Stomach (tissue), 8 donors: ENCODE measurements at regions not wholly inside any gene's neighbourhood (a gene's known extent, or its start where the extent isn't known, plus 50 kb on each side); places are given as distances from the start of the nearest gene placed in this dataset.

Experiments used
- DNase-seq, 2 donors: peaks; one replicate each; pipeline versions ENCODE4 v3.0.0 to v3.0.0-alpha.2; 2013 to 2019
- H3K27ac ChIP-seq, 5 donors: fragments of 200-600 bp in 4 of 5; sonication (generic) in 4 of 5; one replicate each; pipeline ENCODE4 v1.5.1; 2013 to 2019; ENCODE audit warnings: mild to moderate bottlenecking in 1 of 5, moderate library complexity in 1 of 5
- H3K27me3 ChIP-seq, 3 donors: fragments of 200-600 bp; sonication (generic); one replicate each; pipeline ENCODE4 v1.5.1; 2017 to 2019; ENCODE audit warnings: mixed run types in 1 of 3
- H3K36me3 ChIP-seq, 4 donors: fragments of 200-600 bp; sonication (generic); 1 replicate in 3 of 4; 2 replicates in 1 of 4; pipeline ENCODE4 v1.5.1; 2016 to 2019
- H3K4me1 ChIP-seq, 4 donors: fragments of 200-600 bp; sonication (generic); one replicate each; pipeline ENCODE4 v1.5.1; 2016 to 2019
- H3K4me3 ChIP-seq, 4 donors: fragments of 200-600 bp; sonication (generic) in 3 of 4; one replicate each; pipeline ENCODE4 v1.5.1; 2016 to 2019; ENCODE audit warnings: mild to moderate bottlenecking in 1 of 4
- H3K9me3 ChIP-seq, 4 donors: fragments of 200-600 bp; sonication (generic); one replicate each; pipeline ENCODE4 v1.5.1; 2016 to 2019
- CTCF ChIP-seq, 7 experiments: fragments of 450-650 bp in 4 of 7; fragments of 200-600 bp in 3 of 7; sonication (generic) in 3 of 7; IDR thresholded peaks; one replicate each; pipeline ENCODE4 v1.5.1; 2016 to 2019; ENCODE audit warnings: antibody characterized with exemption in 7 of 7, control low read depth in 2 of 7, mild to moderate bottlenecking in 1 of 7
- EP300 ChIP-seq: sonication (generic); formaldehyde crosslinking; IDR thresholded peaks from one replicate; pipeline ENCODE4 v1.6.1; 2017; ENCODE audit warnings: antibody characterized with exemption
- POLR2A ChIP-seq, 4 donors: fragments of 450-650 bp; IDR thresholded peaks; one replicate each; pipeline ENCODE4 v1.6.1; 2016; ENCODE audit warnings: antibody characterized with exemption in 4 of 4, control low read depth in 2 of 4, mild to moderate bottlenecking in 1 of 4, moderate library complexity in 1 of 4
- POLR2AphosphoS5 ChIP-seq, 3 donors: sonication (generic); formaldehyde crosslinking; IDR thresholded peaks; one replicate each; pipeline ENCODE4 v1.6.1; 2016; ENCODE audit warnings: antibody characterized with exemption in 3 of 3
- WGBS, 5 donors: extraction: QIAGEN DNeasy Blood & Tissue Kit in 3 of 5; methylation state at CpG; one replicate each; pipeline versions ENCODE4 v1.1.5 to v1.1.7; 2013 to 2018; 5-methylcytosine and 5-hydroxymethylcytosine counted together
- intact Hi-C: fragments of 100-400 bp; cut with DNase I; formaldehyde crosslinking; loops from one replicate; pipeline ENCODE4 v1.15.1; 2023; ENCODE audit warnings: low total_unique reads
- donor health status: healthy with polysubstance abuse.
- donor health status: Bipolar disorder and iron deficiency.
- donor health status: healthy.

GRCh38 chrX:20441123-20441522, 174.4 kb upstream of the RPS6KA3 start:
- DNase-seq, result no peak
- Histone ChIP-seq H3K4me3 (no peak overlapping the region), H3K27ac (no peak overlapping the region), H3K36me3 (no peaks in the 10 kb centered on the region), H3K27me3 (no peaks in the 10 kb centered on the region), H3K4me1 (no peaks in the 10 kb centered on the region), H3K9me3 (no peaks in the 10 kb centered on the region)
- intact Hi-C loops, result no loop called here
- no peak for TF ChIP-seq POLR2AphosphoS5 (IDR thresholded peaks at IDR 0.05)
- TF ChIP-seq CTCF (IDR thresholded peaks at IDR 0.05), result no peak
- 72 to 100% (median 92%) methylated on average over 1 of the region's 1 CpG for WGBS, 5 donors

- 84 to 95% (median 90%) methylated on average over 8 to 9 of the region's 9 CpGs for WGBS, 5 donors
- intact Hi-C loops, result no loop called here
- no peaks in the 10 kb centered on the region for H3K36me3 ChIP-seq
Measured at GRCh38 chrX:20438871-20439526, 172.3 kb upstream of the RPS6KA3 start.

GRCh38 chrX:20437683-20438082, 171.0 kb upstream of the RPS6KA3 start:
- no peak for DNase-seq
- H3K4me1 ChIP-seq, result no peaks in the 10 kb centered on the region
- intact Hi-C loops, result no loop called here
- no peak overlapping the region for H3K27ac ChIP-seq
- no peaks in the 10 kb centered on the region for H3K27me3 ChIP-seq
- 11 to 45% (median 21%) methylated on average over 1 of the region's 1 CpG for WGBS, 5 donors
- H3K36me3 ChIP-seq, result no peaks in the 10 kb centered on the region
- no peaks in the 10 kb centered on the region for H3K9me3 ChIP-seq
- no peak for TF ChIP-seq POLR2A (IDR thresholded peaks at IDR 0.05)
- no peak for TF ChIP-seq CTCF (IDR thresholded peaks at IDR 0.05)
- TF ChIP-seq EP300, result no peak
- no peak for TF ChIP-seq POLR2AphosphoS5 (IDR thresholded peaks at IDR 0.05)
- no peak overlapping the region for H3K4me3 ChIP-seq

More at GRCh38 chrX:20438871-20439526, 172.3 kb upstream of the RPS6KA3 start:
- no peaks in the 10 kb centered on the region for H3K9me3 ChIP-seq
- no peak for DNase-seq
- no peaks in the 10 kb centered on the region for H3K4me1 ChIP-seq
- H3K27me3 ChIP-seq, result no peaks in the 10 kb centered on the region
- no peak overlapping the region for H3K4me3 ChIP-seq
- H3K27ac ChIP-seq, result no peak overlapping the region
- TF ChIP-seq POLR2AphosphoS5 (IDR thresholded peaks at IDR 0.05), result no peak
- TF ChIP-seq CTCF (IDR thresholded peaks at IDR 0.05), result no peak
- no peak for TF ChIP-seq EP300
- TF ChIP-seq POLR2A (IDR thresholded peaks at IDR 0.05), result no peak

- no peak overlapping the region for H3K27ac ChIP-seq
- H3K4me3 ChIP-seq, result no peak overlapping the region
- WGBS, 5 donors, result 37 to 68% (median 63%) methylated on average over 1 of the region's 1 CpG
- intact Hi-C loops, result no loop called here
- H3K9me3 ChIP-seq, result no peaks in the 10 kb centered on the region
- DNase-seq, result no peak
- H3K27me3 ChIP-seq, result no peaks in the 10 kb centered on the region
- H3K36me3 ChIP-seq, result no peaks in the 10 kb centered on the region
- no peaks in the 10 kb centered on the region for H3K4me1 ChIP-seq
- TF ChIP-seq POLR2AphosphoS5 (IDR thresholded peaks at IDR 0.05) (no peak), CTCF (IDR thresholded peaks at IDR 0.05) (no peak), POLR2A (IDR thresholded peaks at IDR 0.05) (no peak), EP300 (no peak)
Measured at GRCh38 chrX:20435913-20436312, 169.2 kb upstream of the RPS6KA3 start.
